Neural progenitor cell (in vitro differentiated cells): ENCODE measurements at regions not wholly inside any gene's neighbourhood (a gene's known extent, or its start where the extent isn't known, plus 50 kb on each side); places are given as distances from the start of the nearest gene placed in this dataset.
"Not testable (repeated sequence)": the region's sequence is repeated elsewhere in the genome, so short reads cannot be mapped to it uniquely, and the experiment has no call there.

ENCODE experiments used
- EZH2 ChIP-seq: fragments of 200-600 bp; sonication (generic); IDR thresholded peaks from 2 replicates; pipeline ENCODE4 v1.6.1; 2017; ENCODE audit warnings: antibody characterized with exemption, mild to moderate bottlenecking, moderate library complexity
- EZH2phosphoT487 ChIP-seq: fragments of 200-600 bp; sonication (generic); IDR thresholded peaks from 2 replicates; pipeline ENCODE4 v1.6.1; 2017; ENCODE audit warnings: antibody characterized with exemption
- TF ChIP-seq, protein P1 (sequence below): fragments of 200-600 bp; sonication (generic); IDR thresholded peaks from 2 replicates; pipeline ENCODE4 v1.5.1; 2017; ENCODE audit warnings: antibody characterized with exemption, mild to moderate bottlenecking

DNA sequence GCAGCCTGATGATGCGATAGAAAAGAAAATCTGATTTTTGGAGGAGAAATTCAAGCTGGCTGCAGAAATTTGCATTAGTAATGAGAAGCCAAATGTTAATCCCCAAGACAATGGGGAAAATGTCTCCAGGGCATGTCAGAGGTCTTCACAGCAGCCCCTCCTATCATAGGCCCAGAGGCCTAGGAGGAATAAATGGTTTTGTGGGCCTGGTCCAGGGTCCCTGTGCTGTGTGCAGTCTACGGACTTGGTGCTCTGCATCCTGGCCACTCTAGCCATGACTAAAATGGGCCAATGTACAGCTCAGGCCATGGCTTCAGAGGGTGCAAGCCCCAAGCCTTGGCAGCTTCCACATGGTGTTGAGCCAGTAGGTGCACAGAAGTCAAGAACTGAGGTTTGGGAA is 303.8 kb upstream of the SEMA3C start:
- TF ChIP-seq, protein P1, sequence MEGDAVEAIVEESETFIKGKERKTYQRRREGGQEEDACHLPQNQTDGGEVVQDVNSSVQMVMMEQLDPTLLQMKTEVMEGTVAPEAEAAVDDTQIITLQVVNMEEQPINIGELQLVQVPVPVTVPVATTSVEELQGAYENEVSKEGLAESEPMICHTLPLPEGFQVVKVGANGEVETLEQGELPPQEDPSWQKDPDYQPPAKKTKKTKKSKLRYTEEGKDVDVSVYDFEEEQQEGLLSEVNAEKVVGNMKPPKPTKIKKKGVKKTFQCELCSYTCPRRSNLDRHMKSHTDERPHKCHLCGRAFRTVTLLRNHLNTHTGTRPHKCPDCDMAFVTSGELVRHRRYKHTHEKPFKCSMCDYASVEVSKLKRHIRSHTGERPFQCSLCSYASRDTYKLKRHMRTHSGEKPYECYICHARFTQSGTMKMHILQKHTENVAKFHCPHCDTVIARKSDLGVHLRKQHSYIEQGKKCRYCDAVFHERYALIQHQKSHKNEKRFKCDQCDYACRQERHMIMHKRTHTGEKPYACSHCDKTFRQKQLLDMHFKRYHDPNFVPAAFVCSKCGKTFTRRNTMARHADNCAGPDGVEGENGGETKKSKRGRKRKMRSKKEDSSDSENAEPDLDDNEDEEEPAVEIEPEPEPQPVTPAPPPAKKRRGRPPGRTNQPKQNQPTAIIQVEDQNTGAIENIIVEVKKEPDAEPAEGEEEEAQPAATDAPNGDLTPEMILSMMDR = not testable (repeated sequence)
- not testable (repeated sequence) for TF ChIP-seq EZH2, EZH2phosphoT487
